ENCODE measurements at regions not wholly inside any gene's neighbourhood (a gene's known extent, or its start where the extent isn't known, plus 50 kb on each side); places are given as distances from the start of the nearest gene placed in this dataset.

DNA sequence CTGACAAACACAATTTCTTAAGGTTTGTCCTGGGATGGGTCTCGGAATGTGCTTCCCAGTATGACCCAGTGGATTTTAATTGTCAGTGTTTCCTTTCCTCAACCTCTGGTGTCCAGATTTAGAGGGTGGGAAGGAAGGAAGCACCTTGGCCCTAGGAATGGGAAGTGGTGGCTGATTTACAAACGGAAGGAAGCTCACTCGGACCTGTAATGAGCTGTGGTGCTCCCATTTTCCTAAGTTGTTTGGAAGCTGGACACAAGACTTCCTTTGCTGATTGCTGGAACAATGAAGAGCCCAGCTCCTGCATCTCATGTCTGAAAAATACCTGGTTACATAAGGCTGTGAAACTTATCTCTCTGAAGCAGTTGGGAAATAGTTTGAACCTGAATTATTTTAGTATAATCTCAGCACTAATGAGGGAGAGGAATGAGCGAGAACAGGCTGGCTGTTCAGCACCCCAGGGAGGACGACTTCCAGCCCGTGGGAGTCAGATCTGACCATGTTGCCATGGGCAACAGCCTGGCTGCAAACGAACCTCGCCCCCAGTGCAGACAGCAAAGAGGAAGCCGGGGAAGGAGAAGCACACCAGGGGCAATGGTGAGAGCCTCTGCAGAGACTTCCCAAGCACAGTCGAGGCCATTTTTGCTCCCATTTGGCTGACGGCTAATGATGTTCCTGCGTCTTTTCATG, 74.4 kb upstream of the ASB18 start:
- TF ChIP-seq, protein P1, sequence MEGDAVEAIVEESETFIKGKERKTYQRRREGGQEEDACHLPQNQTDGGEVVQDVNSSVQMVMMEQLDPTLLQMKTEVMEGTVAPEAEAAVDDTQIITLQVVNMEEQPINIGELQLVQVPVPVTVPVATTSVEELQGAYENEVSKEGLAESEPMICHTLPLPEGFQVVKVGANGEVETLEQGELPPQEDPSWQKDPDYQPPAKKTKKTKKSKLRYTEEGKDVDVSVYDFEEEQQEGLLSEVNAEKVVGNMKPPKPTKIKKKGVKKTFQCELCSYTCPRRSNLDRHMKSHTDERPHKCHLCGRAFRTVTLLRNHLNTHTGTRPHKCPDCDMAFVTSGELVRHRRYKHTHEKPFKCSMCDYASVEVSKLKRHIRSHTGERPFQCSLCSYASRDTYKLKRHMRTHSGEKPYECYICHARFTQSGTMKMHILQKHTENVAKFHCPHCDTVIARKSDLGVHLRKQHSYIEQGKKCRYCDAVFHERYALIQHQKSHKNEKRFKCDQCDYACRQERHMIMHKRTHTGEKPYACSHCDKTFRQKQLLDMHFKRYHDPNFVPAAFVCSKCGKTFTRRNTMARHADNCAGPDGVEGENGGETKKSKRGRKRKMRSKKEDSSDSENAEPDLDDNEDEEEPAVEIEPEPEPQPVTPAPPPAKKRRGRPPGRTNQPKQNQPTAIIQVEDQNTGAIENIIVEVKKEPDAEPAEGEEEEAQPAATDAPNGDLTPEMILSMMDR (conservative IDR thresholded peaks at IDR 0.05 in 1 of 2, IDR thresholded peaks at IDR 0.05 in 1 of 2; ENCODE audit: low read depth in 1 of 2, low read length in 2 of 2), result no peak
- TF ChIP-seq EZH2 (IDR thresholded peaks at IDR 0.05; ENCODE audit: low read length, missing control alignments), result no peak

Data from fibroblast of lung (primary cell).